Astrocyte of the cerebellum (primary cell): ENCODE measurements at regions not wholly inside any gene's neighbourhood (a gene's known extent, or its start where the extent isn't known, plus 50 kb on each side); places are given as distances from the start of the nearest gene placed in this dataset.
"Not testable (repeated sequence)": the region's sequence is repeated elsewhere in the genome, so short reads cannot be mapped to it uniquely, and the experiment has no call there.

ENCODE experiments used
- DNase-seq: peaks from one replicate; pipeline ENCODE4 v3.0.0-alpha.2; 2011; ENCODE audit warnings: low read depth
- H3K4me3 ChIP-seq: 2 replicates; pipeline ENCODE4 v1.5.1; 2011; ENCODE audit warnings: mild to moderate bottlenecking, low read depth, low read length, moderate library complexity
- CTCF ChIP-seq: IDR thresholded peaks from 2 replicates; pipeline ENCODE4 v1.5.1; 2012; ENCODE audit warnings: low read length, low read depth, moderate library complexity, mild to moderate bottlenecking; ENCODE audit errors: missing control alignments
- in situ Hi-C: cut with HindIII; loops from 2 replicates; pipeline ENCODE4 v1.10.0; 2017; ENCODE audit warnings: low sequenced_read_pairs

GRCh38 chr2:154555710-154556109 lies 142.8 kb upstream of the KCNJ3 start:
- in situ Hi-C loops = no loop called here
- no peak for DNase-seq
- no peak for TF ChIP-seq CTCF
- H3K4me3 ChIP-seq = no peak overlapping the region

GRCh38 chr2:154556146-154556545 lies 142.3 kb upstream of the KCNJ3 start:
- no peak for TF ChIP-seq CTCF
- DNase-seq = no peak
- H3K4me3 ChIP-seq = no peak overlapping the region
- in situ Hi-C loops = no loop called here

- in situ Hi-C loops = no loop called here
- no peak for DNase-seq
- H3K4me3 ChIP-seq = no peak overlapping the region
- no peak for TF ChIP-seq CTCF
These were observed 141.9 kb upstream of the KCNJ3 start for GRCh38 chr2:154556607-154557006.

GRCh38 chr2:154557906-154558305 lies 140.6 kb upstream of the KCNJ3 start:
- in situ Hi-C loops = no loop called here
- DNase-seq = no peak
- TF ChIP-seq CTCF = no peak
- no peak overlapping the region for H3K4me3 ChIP-seq

- no peak for DNase-seq
- in situ Hi-C loops = no loop called here
- H3K4me3 ChIP-seq = no peak overlapping the region
- TF ChIP-seq CTCF = no peak
These were observed 133.1 kb upstream of the KCNJ3 start for GRCh38 chr2:154565433-154565832.

- H3K4me3 ChIP-seq = no peak overlapping the region
- no peak for DNase-seq
- in situ Hi-C loops = no loop called here
- no peak for TF ChIP-seq CTCF
These were observed 130.1 kb upstream of the KCNJ3 start for GRCh38 chr2:154568413-154568812.

- TF ChIP-seq CTCF = no peak
- no peak overlapping the region for H3K4me3 ChIP-seq
- DNase-seq = no peak
- in situ Hi-C loops = no loop called here
These were observed 128.0 kb upstream of the KCNJ3 start for GRCh38 chr2:154570501-154570900.

- DNase-seq, H3K4me3 ChIP-seq, in situ Hi-C loops: not testable (repeated sequence)
These were observed 121.8 kb upstream of the KCNJ3 start for GRCh38 chr2:154576699-154577098.
